ENCODE measurements at regions not wholly inside any gene's neighbourhood (a gene's known extent, or its start where the extent isn't known, plus 50 kb on each side); places are given as distances from the start of the nearest gene placed in this dataset.

DNA sequence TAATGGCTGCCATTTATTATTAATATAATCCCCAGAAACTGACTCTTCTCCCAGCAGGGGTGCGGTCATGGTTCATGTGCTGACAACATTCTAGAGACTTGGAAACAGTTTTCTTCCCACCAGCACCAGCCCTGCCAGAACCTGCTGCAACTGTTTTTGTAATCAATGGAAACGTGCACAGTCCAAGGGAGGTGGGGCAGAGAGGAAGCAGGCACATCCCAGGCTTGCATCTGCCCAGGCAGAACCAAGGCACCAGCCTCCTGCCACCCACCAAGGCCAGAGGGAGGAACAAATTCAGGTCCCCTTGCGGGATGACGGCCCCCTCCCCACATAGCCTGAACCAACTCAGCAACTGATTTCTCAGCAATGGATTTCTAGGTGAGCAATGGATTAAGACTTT, 119.0 kb downstream of the OAT start:
- TF ChIP-seq, protein P1, sequence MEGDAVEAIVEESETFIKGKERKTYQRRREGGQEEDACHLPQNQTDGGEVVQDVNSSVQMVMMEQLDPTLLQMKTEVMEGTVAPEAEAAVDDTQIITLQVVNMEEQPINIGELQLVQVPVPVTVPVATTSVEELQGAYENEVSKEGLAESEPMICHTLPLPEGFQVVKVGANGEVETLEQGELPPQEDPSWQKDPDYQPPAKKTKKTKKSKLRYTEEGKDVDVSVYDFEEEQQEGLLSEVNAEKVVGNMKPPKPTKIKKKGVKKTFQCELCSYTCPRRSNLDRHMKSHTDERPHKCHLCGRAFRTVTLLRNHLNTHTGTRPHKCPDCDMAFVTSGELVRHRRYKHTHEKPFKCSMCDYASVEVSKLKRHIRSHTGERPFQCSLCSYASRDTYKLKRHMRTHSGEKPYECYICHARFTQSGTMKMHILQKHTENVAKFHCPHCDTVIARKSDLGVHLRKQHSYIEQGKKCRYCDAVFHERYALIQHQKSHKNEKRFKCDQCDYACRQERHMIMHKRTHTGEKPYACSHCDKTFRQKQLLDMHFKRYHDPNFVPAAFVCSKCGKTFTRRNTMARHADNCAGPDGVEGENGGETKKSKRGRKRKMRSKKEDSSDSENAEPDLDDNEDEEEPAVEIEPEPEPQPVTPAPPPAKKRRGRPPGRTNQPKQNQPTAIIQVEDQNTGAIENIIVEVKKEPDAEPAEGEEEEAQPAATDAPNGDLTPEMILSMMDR (IDR thresholded peaks at IDR 0.05; ENCODE audit: low read depth, low read length), result no peak
- peaks cover 6% of the 10 kb centered on the region for H3K9me3 ChIP-seq (ENCODE audit: severe bottlenecking)
- H3K27me3 ChIP-seq (ENCODE audit: insufficient read depth, low read depth, severe bottlenecking), result peaks cover 46% of the 10 kb centered on the region
- H3K36me3 ChIP-seq, result no peaks in the 10 kb centered on the region
- H3K27ac ChIP-seq, result no peak overlapping the region
- DNase-seq, result no peak
- no peak overlapping the region for H3K4me3 ChIP-seq (ENCODE audit: low read depth, low read length)

DNA sequence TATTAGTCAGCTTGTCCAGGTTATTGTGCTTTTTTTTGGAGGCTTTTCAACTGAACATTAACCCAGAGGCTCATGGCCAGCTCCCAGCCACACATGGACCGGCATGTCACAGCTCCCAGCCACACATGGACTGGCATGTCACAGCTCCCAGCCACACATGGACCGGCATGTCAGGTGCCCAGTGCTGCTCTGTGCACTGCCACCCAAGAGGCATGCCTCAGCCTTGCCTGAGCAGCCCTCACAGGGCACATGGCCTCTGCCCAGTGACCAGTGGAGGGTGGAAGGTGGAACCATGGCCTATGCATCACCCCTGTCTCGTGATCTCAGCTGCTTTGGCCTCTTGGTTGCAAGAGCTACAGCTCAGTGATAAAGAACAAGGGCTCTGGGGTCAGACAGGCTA, 119.8 kb downstream of the OAT start:
- H3K27ac ChIP-seq, result no peak overlapping the region
- H3K36me3 ChIP-seq, result no peaks in the 10 kb centered on the region
- peaks cover 6% of the 10 kb centered on the region for H3K9me3 ChIP-seq (ENCODE audit: severe bottlenecking)
- H3K27me3 ChIP-seq (ENCODE audit: insufficient read depth, low read depth, severe bottlenecking), result peaks cover 41% of the 10 kb centered on the region
- no peak for DNase-seq
- no peak overlapping the region for H3K4me3 ChIP-seq (ENCODE audit: low read depth, low read length)
- TF ChIP-seq, protein P1 (IDR thresholded peaks at IDR 0.05; ENCODE audit: low read depth, low read length), result no peak

DNA sequence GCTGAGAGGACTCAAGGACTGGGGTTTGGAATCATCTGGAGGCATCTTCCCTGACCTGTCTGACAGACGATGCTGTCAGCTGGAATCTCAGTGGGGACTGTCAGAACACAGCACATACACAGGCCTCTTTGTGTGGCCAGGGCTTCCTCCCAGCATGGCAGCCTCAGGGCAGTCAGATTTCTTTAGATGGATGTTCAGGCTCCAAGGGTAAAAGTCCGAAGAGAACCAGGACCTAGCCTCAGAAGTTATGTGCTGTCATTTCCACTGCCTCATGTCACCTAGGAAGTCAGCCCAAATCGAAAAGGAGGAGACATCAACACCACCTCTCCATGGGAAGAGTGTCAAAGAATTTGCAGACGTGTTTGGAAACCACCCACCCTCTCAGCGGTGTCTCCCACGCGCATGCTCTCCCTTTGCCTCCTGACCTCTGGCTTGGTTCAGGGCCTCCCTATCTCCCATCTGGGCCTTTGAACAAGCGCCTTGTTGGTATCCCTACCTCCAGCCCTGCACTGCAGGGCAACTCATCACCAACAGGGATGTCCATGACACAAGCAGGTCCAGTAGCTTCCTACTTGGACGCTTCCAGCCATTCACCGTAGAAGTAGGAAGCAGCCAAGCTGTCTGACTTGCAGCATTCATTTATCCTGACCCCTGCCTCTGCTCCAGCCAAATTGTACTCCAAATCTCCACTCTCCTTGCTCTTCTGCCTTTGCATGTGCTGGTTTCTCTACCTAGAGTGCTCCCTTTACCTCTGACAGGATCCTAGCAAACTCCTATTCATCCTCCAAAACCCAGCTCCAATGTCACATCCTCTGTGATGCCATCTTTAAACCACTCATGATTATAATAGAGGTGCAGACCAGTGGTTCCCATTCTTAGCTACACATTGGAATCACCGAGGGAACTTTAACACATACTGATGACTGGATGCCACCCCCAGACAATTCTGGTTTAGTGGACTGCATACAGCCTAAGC, 121.6 kb downstream of the OAT start:
- Histone ChIP-seq H3K36me3 (no peaks in the 10 kb centered on the region), H3K27me3 (ENCODE audit: insufficient read depth, low read depth, severe bottlenecking) (peaks cover 29% of the 10 kb centered on the region), H3K9me3 (ENCODE audit: severe bottlenecking) (peaks cover 6% of the 10 kb centered on the region), H3K4me3 (ENCODE audit: low read depth, low read length) (no peak overlapping the region), H3K27ac (no peak overlapping the region)
- TF ChIP-seq, protein P1 (IDR thresholded peaks at IDR 0.05; ENCODE audit: low read depth, low read length), result no peak
- DNase-seq, result no peak

DNA sequence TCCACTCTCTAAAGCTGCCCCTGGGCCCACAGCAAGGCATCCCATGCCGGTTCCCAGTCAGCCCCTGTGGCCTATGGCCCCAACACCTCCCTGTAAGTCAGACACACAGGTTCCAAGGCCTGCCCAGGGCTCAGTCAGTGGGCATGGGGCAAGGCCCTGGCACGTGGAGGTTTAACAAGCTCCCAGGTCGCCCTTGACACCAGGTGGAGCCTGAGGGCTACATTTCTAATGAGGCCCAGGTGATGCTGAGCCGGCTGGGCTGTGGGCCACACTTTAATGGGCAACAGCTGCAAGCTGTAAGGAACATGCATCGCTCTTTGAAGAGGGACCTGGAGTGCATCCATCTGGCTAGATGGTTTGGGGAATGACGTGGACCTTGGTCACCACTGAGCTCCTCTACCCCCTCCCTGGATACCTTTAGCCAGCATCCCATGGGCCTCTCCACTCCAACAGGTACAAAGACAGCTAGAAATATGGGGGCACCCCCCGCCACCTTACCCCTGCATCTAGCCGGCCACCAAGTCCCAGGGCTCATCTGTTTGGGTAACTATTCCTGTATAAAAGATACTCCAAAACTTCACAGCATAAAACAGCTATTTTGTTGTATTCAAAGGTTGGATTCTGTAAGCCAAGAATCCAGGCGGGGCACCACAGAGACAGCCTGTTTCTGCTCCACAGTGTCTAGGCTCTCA, 122.5 kb downstream of the OAT start:
- TF ChIP-seq, protein P1 (IDR thresholded peaks at IDR 0.05; ENCODE audit: low read depth, low read length), result no peak
- no peak for DNase-seq
- peaks cover 6% of the 10 kb centered on the region for H3K9me3 ChIP-seq (ENCODE audit: severe bottlenecking)
- H3K4me3 ChIP-seq (ENCODE audit: low read depth, low read length), result no peak overlapping the region
- H3K36me3 ChIP-seq, result no peaks in the 10 kb centered on the region
- H3K27me3 ChIP-seq (ENCODE audit: insufficient read depth, low read depth, severe bottlenecking), result peaks cover 23% of the 10 kb centered on the region
- no peak overlapping the region for H3K27ac ChIP-seq

DNA sequence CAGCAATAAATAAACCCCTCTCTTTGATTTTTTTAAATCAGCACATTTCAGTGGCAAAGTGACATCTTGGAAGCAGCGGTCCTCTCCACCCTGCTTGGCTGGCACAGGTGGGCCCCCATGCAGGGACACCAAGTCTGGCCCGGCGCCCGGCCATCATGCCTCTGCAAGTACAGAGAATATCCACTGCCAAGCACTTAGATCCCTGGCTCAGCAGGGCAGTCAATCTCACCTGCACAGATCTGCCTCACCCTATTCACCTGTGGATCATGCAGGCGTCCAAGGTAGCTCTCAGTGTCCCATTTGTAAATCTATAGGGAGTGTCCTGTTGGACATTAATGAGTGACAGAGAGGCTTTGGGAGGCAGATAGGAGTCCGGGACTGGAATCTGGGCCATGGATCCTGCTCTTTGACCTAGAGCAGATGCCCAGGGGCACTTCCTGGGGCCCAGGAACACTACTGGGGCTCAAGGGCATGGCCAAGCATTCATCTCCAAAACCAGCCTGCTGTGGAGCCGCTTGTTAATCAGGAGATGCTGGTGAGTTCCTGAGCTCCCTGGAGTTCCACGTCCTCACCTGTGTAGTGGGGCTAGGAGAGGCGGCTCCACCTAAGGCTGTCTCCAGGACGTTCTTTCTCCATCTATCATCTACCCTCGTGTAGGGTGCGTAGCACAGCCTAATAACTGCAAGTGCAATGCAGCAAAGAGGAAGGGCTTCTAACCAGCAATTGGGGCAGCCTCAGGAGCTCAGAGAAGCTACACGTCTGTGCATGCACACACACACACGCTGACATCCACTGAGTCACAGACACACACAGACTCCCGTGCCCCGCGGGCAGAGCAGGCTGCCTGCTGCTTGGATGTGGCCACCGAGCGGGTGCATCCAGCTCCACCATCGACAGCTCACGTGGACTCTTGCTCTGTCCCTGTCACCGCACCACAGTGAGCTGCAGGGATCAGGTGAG, 123.6 kb downstream of the OAT start:
- Histone ChIP-seq H3K27ac (no peak overlapping the region), H3K9me3 (ENCODE audit: severe bottlenecking) (peaks cover 4% of the 10 kb centered on the region), H3K4me3 (ENCODE audit: low read depth, low read length) (no peak overlapping the region), H3K36me3 (no peaks in the 10 kb centered on the region), H3K27me3 (ENCODE audit: insufficient read depth, low read depth, severe bottlenecking) (peaks cover 18% of the 10 kb centered on the region)
- DNase-seq, result no peak
- TF ChIP-seq, protein P1 (IDR thresholded peaks at IDR 0.05; ENCODE audit: low read depth, low read length), result no peak
